ENCODE measurements at regions not wholly inside any gene's neighbourhood (a gene's known extent, or its start where the extent isn't known, plus 50 kb on each side); places are given as distances from the start of the nearest gene placed in this dataset.

- TF ChIP-seq CTCF (optimal IDR thresholded peaks at IDR 0.05 in 1 of 3, IDR thresholded peaks at IDR 0.05 in 1 of 3, conservative IDR thresholded peaks at IDR 0.05 in 1 of 3; ENCODE audit: extremely low read depth in 1 of 3, insufficient read depth in 2 of 3, low read length in 3 of 3) (no peak), EZH2 (IDR thresholded peaks at IDR 0.05; ENCODE audit: low read length) (no peak)
- dilution Hi-C loops (cut with MboI; ENCODE audit: extremely low pct_ligation_motif_present, low sequenced_read_pairs), result no loop called here
- Histone ChIP-seq H3K4me1 (ENCODE audit: control insufficient read depth, extremely low read depth, insufficient read depth, low read length) (no peaks in the 10 kb centered on the region), H3K36me3 (ENCODE audit: control insufficient read depth in 2 of 2, extremely low read depth in 1 of 2, insufficient read depth in 2 of 2, low read length in 2 of 2) (no peaks in the 10 kb centered on the region), H3K9ac (ENCODE audit: control insufficient read depth, extremely low read depth, insufficient read depth, low read length) (no peak overlapping the region), H4K20me1 (ENCODE audit: control insufficient read depth, extremely low read depth, insufficient read depth, low read length) (no peaks in the 10 kb centered on the region), H3K4me3 (ENCODE audit: control insufficient read depth in 2 of 3, extremely low read depth in 1 of 3, insufficient read depth in 2 of 3, low read depth in 1 of 3, low read length in 3 of 3) (no peak overlapping the region), H3K27ac (ENCODE audit: control insufficient read depth, insufficient read depth, low read length) (no peak overlapping the region), H3K27me3 (ENCODE audit: control insufficient read depth, extremely low read depth, insufficient read depth, low read length) (no peaks in the 10 kb centered on the region), H3K79me2 (ENCODE audit: control insufficient read depth, insufficient read depth, low read length) (no peaks in the 10 kb centered on the region), H3K9me1 (ENCODE audit: control insufficient read depth, extremely low read depth, insufficient read depth, low read length) (no peaks in the 10 kb centered on the region), H3K4me2 (ENCODE audit: control insufficient read depth, extremely low read depth, insufficient read depth, low read depth, low read length) (no peak overlapping the region), H2AFZ (ENCODE audit: control insufficient read depth, low read length) (no peak overlapping the region), H3K9me3 (ENCODE audit: control insufficient read depth, low read depth, low read length) (no peaks in the 10 kb centered on the region)
- DNase-seq (ENCODE audit: low read depth, low spot score) (no peak), FAIRE-seq (no peak)
These were observed 403.2 kb downstream of the NR2F2 start for GRCh38 chr15:96733721-96734120.

GRCh38 chr15:96735632-96736240 lies 405.2 kb downstream of the NR2F2 start:
- Histone ChIP-seq H3K36me3 (ENCODE audit: control insufficient read depth in 2 of 2, extremely low read depth in 1 of 2, insufficient read depth in 2 of 2, low read length in 2 of 2) (no peaks in the 10 kb centered on the region), H3K4me3 (ENCODE audit: control insufficient read depth in 2 of 3, extremely low read depth in 1 of 3, insufficient read depth in 2 of 3, low read depth in 1 of 3, low read length in 3 of 3) (no peak overlapping the region), H2AFZ (ENCODE audit: control insufficient read depth, low read length) (no peak overlapping the region), H3K27me3 (ENCODE audit: control insufficient read depth, extremely low read depth, insufficient read depth, low read length) (no peaks in the 10 kb centered on the region), H4K20me1 (ENCODE audit: control insufficient read depth, extremely low read depth, insufficient read depth, low read length) (no peaks in the 10 kb centered on the region), H3K4me2 (ENCODE audit: control insufficient read depth, extremely low read depth, insufficient read depth, low read depth, low read length) (no peak overlapping the region), H3K79me2 (ENCODE audit: control insufficient read depth, insufficient read depth, low read length) (no peaks in the 10 kb centered on the region), H3K9ac (ENCODE audit: control insufficient read depth, extremely low read depth, insufficient read depth, low read length) (no peak overlapping the region), H3K9me3 (ENCODE audit: control insufficient read depth, low read depth, low read length) (no peaks in the 10 kb centered on the region), H3K9me1 (ENCODE audit: control insufficient read depth, extremely low read depth, insufficient read depth, low read length) (no peaks in the 10 kb centered on the region), H3K4me1 (ENCODE audit: control insufficient read depth, extremely low read depth, insufficient read depth, low read length) (no peaks in the 10 kb centered on the region), H3K27ac (ENCODE audit: control insufficient read depth, insufficient read depth, low read length) (no peak overlapping the region)
- DNase-seq (ENCODE audit: low read depth, low spot score) (no peak), FAIRE-seq (no peak)
- dilution Hi-C loops (cut with MboI; ENCODE audit: extremely low pct_ligation_motif_present, low sequenced_read_pairs), result no loop called here
- no peak for TF ChIP-seq CTCF (optimal IDR thresholded peaks at IDR 0.05 in 1 of 3, IDR thresholded peaks at IDR 0.05 in 1 of 3, conservative IDR thresholded peaks at IDR 0.05 in 1 of 3; ENCODE audit: extremely low read depth in 1 of 3, insufficient read depth in 2 of 3, low read length in 3 of 3)
- no peak for TF ChIP-seq EZH2 (IDR thresholded peaks at IDR 0.05; ENCODE audit: low read length)
